Head of caudate nucleus (tissue), 42 donors: ENCODE measurements at regions not wholly inside any gene's neighbourhood (a gene's known extent, or its start where the extent isn't known, plus 50 kb on each side); places are given as distances from the start of the nearest gene placed in this dataset.

Source experiments
- DNase-seq, 42 donors: peaks; one replicate each; pipeline versions ENCODE4 v3.0.0 to v3.0.0-alpha.2; 2020 to 2021; ENCODE audit warnings: mixed read lengths in 7 of 42
- intact Hi-C: fragments of 100-400 bp; cut with DNase I; formaldehyde crosslinking; loops from one replicate; pipeline ENCODE4 v1.15.0; 2022

DNA sequence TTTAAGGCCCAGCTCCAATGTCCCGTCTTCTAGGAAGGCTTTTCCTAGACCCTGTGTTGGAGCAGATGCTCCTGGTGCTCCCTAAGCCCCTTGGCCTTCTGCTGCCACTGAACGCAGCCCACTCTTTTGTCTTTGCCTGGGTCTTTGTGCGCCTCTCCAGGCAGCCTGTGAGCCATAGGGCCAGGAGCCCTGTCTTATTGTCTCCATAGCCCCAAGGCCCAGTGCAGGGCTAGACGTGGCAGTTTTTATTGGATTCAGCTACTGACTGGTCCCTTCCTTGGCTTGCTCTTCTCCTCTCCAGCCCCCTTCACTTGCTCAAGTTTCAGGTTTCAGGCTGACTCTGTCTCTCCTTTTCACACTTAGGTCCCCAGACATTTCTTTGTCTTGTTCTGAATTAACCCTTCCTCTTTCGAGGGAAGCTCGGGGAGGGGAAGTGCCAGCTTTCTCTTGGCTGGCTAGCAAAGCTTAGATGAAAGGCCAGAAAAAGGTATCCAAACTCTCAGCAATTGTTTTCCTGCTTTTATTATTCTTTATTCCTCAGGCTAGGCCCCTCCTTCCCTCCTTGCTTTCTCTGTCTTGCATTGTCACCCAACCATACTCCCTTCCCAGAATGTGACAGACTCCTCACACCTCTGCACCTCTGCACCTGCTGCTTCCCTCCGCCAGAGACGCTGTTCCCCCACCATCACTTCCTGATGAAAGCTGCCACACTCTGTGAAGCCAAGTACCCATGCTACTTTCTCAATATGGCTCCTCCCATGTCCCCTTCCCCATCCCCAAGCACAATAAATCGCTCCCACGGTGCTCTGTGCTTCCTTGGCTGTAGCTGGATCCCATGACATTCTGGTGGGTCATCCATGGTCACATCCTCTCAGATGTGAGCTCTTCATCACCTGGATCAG is 101.6 kb upstream of the CPEB4 start:
- no peak for DNase-seq
- intact Hi-C loops, result loop anchor here (10.0 kb wide), 1 partner anchor 78 kb away; no protein-coding TSS in a partner anchor

DNA sequence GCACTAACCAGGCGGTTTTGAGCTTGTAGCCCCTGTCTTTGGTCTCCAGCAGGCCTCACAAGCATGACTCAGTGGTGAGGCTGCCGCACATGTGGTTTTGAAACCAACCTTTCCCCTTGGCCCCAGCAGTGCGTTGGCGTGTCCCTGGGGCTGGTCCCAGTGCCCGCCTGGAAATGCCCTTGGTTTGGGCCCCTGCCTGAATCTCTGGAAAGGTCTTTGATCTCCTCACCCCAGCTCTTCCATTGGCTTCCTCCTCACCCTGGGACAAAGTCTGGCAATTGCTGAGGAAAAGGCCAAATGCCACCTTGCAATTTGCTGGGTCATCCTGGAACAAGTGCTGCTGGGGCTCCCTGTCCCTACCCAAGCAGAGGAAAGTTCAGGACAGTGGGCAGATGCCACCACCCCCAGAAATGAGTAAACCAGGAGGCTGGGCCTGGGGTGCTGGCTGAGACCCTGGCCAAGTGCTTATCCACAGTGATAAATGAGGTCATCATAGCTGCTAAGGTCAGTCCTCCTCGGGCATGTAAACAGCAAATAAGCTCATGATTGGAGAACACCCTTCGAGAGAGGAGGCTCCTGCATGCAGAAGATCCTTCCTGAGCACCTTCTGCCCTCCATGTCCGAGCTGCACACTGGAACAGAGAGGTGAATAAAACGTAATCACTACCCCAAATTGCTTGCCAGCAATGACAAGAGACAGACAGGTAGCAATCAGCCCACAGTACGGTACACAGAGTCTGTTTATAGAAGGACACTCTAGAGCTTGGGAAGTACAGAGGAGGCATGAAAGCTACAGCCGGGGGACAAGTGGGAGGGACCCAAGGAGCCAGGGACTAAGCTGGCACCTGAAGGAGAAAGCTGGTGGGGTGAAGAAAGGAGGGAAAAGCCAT is 98.9 kb upstream of the CPEB4 start:
- intact Hi-C loops, result loop anchor here (10.0 kb wide), 1 partner anchor 76 kb away; no protein-coding TSS in a partner anchor
- peak in 1 of 42 donors; percentile 22 for DNase-seq

DNA sequence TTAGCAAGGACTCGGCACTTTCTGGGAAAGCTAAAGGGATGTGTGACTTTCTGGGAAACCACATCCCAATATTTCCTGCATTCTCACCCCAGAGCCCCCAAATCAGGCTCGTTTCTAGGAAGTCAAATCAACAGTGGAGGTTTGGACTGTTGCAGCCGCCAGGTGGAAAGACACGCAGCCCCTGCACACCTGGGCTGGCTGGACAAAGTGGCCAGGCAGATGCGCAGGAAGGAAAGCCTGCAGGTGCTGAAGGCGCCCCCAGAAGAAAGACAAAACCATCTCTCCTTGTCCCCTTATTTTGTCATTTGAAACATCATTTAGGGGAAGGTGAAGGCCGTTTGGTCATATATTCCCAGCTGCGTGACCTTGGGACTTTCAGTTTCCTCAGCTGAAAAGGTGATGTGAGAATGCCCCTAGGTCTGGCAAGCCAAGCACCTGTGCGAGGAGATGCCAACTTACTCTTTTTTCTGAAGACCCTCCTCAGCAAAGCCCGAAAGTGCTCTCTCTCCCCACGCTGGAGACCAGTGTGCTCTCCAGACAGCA is 97.9 kb upstream of the CPEB4 start:
- peak in 1 of 42 donors; percentile 29 for DNase-seq
- intact Hi-C loops, result no loop called here

DNA sequence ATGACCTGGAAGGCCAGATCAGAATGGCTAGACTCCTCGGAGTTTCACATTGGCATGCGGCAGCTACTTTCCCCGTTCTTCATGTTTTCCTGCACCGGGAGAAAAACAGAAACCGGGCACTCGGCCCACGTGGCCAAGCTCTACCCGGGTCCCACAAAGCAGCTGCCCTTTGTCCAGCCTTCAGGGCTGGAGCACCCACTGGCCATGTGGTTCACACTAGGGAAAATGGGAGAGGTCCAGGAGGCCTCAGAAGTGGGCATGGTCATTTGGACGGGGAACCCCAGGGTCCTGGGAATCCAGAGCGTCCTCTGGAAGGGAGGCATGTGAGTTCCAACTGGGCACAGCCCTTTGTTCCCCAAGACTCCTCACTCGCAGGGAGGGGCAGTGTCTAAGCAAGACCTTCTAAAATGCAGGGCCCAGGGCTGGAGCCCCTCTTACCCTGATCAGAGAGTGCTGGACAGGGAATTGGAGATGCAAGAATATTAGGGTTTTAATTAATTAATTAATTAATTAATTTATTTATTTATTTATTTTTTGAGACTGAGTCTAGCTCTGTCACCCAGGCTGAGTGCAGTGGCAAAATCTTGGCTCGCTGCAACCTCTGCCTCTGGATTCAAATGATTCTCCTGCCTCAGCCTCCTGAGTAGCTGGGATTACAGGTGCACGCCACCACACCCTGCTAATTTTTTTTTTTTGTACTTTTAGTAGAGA is 97.2 kb upstream of the CPEB4 start:
- intact Hi-C loops, result no loop called here
- peak in 4 of 42 donors; percentile 16 to 46 (median 22) for DNase-seq

DNA sequence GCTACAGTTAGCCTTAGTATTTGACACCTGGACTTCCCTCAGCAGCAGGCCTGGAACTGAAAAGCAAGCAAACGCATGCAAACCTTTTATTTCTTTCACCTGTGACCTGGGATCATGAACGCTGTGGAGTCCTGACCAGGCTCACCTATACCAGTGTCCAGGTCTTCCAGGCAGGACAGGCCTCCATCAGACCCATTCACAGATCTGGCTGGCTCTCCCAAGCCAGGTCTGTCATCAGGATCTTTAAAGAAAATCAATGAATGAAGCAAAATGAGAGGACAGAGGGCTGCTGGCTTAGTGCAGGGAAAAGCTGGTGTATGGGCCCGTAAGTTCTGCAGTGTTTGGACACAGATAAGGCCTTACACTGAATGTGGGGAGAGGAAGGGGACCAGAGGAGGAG is 96.3 kb upstream of the CPEB4 start:
- DNase-seq, result no peak
- intact Hi-C loops, result no loop called here

DNA sequence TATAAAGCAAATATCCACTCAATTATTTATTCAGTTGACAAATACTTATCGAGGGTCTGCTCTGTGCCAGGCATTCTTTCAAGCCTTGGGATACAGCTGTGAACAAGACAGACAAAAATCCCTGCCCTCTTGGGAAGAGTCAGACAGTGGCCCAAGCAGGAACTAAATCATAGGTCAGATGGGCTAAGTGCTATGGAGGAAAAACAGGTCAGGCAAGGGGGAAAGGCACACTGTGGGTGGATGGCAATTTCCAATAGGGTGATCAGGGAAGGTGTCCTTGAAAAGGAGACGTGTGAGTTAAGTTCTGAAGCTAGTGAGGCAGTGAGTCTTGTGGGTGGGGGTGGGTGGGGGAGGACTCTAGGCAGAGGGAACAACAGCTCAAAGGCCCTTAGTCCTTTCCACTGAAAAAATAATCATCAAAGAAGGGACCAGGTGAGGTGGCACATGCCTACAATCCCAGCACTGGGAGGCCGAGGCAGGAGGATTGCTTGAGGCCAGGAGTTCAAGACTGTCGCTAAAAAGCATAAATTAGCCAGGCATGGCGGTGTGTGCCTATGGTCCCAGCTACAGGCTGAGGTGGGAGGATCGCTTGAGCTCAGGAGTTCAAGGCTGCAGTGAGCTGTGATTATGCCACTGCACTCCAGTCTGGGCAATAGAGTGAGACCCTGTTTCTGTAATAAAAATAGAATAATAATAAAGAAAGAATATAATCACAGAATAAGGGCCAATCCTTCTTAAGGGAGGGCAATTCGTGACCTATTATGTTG is 95.2 kb upstream of the CPEB4 start:
- DNase-seq, result no peak
- intact Hi-C loops, result no loop called here

DNA sequence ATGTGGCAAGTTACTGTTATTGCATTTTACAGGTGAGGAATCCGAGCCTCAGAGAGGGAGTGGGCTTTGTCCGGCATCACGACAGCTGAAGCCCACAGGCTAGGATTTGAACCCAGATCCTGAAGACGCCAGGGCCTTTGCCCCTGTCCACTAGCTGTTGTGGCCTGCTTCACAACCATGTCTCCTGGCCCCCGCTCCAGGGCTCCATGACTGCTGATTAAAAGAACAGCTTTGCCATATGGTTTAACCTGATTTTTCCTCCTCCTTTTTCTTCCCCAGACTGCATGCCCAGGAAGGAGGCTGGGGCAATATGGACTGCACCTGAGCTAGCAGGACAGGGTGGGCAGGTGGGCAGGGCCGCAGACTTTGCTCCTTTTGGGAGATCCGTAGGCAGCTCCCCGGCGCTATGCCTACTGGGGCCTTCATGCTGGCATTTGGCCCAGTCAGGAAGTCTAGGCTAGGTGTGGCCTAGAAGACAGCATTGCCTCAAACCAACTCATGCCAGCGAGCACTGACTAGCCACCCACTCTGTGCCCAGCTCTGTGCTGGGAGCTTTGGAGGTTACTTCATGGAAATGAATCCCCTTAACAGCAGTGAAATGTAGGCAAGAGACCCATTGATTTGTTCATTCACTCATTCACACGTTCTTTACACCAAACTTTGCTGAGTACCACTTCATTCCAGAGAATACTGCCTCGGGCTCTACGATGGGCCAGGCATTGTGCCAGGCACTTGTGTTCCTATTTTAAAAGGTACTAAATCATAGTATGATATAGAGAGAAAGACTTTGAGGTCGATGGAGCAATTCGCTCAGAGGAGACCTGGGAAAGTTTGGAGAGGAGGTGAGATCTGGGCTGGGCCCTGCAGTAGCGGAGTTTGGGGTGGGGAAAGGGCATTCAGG is 94.3 kb upstream of the CPEB4 start:
- intact Hi-C loops, result no loop called here
- DNase-seq, result no peak

DNA sequence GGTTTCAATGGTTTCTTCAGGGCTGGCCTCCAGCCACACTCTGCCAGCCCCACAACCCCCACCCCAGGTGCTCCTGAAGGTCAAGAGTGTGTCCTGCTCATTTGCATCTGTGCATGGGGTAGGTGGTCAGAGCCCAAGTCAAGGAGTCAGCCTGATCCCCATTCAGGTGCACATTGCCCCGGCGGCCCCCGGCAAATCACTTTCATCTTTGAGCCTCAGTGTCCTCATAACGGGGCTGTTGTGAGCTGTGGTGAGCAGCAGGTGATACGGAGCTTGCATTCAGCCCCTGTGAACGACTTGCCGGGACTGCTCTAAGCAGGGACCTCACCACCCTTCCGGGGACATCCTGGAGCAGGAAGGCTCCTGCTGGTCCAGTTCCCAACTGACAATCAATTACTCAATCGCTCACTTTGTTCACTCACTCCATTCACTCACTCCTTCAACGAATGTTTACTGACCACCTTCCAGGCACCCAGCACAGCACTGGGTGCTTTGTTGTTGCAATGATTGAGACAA is 93.2 kb upstream of the CPEB4 start:
- intact Hi-C loops, result no loop called here
- no peak for DNase-seq

DNA sequence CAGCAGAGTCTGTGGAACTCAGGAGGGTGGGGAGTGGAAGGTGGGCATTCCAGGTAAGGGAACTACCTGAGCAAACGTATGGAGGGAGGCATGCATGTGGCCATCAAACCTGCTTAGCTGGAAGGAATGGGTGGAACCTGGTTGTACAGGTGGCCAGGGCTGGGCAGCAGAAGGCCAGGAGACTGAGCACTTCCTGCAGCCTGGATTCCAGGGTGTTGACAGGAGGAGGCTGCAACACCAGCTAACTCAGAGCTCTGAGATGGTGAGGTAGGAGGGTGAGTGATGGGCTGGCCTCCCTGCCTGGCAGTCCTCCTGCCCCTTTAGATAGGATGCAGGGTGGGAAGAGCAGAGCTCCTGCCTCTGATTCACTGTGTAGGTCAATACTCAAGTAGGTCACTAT is 92.5 kb upstream of the CPEB4 start:
- intact Hi-C loops, result no loop called here
- no peak for DNase-seq

DNA sequence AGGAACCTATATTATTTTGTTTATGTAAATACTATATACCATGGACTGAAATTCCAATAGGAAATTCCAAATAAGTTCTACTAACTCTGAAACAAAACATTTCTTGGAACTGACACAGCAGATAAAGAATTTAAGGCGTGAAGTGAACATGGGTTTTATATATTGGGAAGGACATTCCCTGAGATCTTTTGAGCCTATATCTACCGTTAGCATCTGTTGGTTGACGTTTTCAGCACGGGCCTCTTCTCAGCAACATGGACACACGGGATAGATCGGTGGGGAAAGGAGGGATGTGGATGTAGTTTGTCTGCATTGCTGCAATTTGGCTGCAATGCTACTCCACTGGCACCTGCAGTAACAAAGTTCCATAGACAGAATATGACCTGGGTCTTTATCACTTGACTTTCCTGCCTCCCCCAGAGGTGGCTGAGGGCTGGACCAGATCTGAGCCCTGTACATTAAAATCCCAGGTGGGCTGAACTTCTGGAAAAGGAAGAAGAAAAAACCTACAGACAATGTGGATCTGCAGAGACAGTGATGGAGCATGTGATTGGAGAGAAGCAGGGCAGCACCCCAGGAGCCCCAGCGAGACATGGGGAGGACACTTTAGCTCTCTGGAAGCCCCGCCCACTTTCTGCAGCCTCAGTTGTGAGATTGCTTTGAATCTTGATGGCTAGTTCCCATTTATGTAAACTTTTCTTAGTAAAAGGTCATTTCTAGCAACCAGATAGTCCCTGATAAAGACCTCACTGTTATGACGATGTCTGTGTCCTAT is 91.2 kb upstream of the CPEB4 start:
- intact Hi-C loops, result no loop called here
- DNase-seq, result no peak

DNA sequence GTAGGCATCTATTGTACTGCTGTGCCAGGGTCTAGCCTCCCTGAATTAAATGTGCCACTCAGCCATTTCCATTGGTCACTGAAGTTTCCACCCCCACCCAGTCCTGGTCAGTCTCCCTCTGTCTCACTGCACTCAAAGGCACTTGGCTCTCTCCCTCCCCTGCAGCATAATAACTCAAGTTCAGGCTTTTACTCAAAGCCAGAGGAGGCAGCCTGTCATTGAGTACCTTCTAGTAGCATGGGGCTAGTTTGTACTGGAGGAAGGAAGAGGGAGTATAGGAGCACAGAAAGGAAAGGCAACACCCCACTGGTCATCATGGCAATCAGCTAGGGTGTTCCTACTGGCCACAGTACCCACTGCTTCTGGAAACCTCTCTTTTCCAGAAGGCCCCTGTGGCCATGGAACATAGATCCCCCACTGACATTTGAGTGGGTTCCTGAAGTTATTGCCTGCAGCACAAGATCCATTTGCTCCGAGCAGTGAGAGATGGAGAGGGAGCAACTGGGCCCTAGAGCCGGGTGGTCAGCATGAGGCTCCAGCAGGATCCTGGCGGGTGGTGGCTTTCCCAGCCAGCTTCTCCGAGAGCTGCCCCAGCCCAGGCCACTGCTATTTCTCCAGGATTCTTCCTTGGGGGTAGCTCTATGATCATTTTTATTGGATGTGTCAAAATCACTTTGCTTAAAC is 89.9 kb upstream of the CPEB4 start:
- DNase-seq, result no peak
- intact Hi-C loops, result no loop called here

DNA sequence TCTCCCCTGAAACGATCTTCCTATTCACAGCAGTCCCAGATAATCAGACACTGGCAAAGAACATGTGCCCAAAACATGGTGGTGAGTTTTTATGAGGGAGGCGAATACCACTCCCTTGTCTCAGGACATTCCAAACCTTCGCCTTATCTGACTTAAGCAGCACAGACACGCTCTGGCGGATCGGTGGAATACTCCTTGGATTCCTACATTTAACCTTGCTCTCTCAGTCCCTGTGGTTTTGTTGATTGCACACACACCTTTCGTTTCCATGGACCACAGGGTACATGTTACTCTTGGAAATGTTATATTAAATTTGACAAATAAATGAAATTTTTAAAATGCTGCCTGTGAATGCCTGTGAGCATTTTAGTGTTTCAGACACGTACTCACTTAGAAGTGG is 87.8 kb upstream of the CPEB4 start:
- DNase-seq, result no peak
- intact Hi-C loops, result no loop called here

DNA sequence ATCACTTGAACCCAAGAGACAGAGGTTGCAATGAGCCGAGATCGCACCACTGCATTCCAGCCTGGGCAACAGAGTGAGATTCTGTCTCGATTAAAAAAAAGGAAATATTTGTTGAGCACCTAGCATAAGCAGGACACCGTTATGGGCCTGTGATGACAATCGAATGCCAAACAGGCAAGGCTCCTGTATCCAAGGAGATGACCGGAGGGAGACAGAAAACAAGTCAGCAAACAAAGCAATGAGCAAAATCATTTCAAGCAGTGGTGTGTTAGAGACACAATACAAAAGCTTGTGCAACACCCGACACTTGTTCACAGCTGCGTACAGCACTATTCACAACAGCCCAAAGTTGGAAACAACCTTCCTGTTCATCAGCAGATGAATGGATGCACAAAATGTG is 87.1 kb upstream of the CPEB4 start:
- DNase-seq, result no peak
- intact Hi-C loops, result no loop called here

DNA sequence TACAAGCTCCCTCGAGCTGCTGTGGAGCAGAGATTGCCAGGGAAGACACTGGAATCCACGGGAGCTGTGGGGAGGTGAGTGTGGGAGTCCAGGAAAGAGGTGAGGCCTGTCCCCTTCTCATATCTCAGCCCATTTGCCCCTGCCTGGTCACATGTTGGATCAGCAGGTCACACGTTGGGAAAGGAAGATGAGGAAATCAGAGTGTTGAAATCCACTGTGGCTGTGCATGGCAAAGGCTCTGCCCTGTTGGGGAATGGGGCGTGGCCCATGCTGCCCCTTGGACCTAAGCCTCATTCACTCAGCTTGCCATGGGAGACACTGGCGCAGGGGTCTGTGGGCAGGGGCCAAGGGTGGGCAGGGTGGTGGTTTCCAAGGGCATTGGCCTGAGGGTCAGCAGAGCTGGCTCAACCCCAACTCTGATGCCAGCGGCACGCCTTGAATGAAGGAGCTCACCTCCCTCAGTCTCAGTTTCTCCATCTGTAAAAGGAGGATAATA is 85.4 kb upstream of the CPEB4 start:
- peak in 3 of 42 donors; percentile 18 to 34 (median 18) for DNase-seq
- intact Hi-C loops, result no loop called here

DNA sequence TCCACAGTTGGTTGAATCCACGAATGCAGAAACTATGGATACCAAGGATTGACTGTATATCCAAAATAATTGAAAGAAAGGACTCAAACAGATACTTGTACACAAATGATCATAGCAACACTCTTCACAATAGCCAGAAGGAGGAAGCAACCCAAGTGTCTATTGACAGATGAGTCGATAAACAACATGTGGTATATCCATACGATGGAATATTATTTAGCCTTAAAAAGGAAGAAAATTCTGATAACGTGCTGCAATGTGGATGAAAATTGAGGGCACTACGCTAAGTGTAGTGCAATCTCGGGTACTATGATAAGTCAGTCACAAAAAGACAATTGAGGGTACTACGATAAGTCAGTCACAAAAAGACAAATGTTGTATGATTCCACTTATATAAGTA is 83.6 kb upstream of the CPEB4 start:
- no peak for DNase-seq
- intact Hi-C loops, result no loop called here
